ENCODE measurements at regions not wholly inside any gene's neighbourhood (a gene's known extent, or its start where the extent isn't known, plus 50 kb on each side); places are given as distances from the start of the nearest gene placed in this dataset.

DNA sequence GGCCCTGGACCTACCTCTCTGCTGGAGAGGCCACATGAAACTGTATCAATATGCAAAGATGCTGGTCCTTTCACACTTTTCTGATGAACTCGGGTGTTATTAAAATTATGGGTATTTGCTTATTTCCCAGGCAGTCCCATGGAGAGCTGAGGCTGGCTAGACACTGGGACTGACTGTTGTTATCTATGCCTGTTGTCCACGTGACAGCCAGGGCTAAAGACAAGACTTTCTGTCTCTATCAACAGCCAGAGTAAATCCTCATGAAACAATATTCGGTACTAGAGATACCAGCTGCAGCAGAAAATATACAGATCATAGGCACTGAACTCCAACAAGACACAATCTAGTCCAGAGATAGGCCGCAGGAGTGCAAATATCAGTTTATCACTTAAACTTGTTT, 236.4 kb downstream of the FOXA2 start:
- Histone ChIP-seq H3K9me3 (ENCODE audit: control insufficient read depth in 4 of 4, low read length in 3 of 4) (no peaks in the 10 kb centered on the region), H3K27me3 (ENCODE audit: control insufficient read depth in 4 of 4, insufficient read depth in 4 of 4, low read length in 3 of 4) (no peaks in the 10 kb centered on the region), H3K36me3 (ENCODE audit: control insufficient read depth in 4 of 4, insufficient read depth in 3 of 4, low read depth in 1 of 4, low read length in 3 of 4) (no peaks in the 10 kb centered on the region), H3K4me3 (ENCODE audit: low read depth in 1 of 3, low read length in 3 of 3) (no peak overlapping the region), H3K4me1 (ENCODE audit: control insufficient read depth in 4 of 4, insufficient read depth in 4 of 4, low read length in 3 of 4) (no peaks in the 10 kb centered on the region), H3K9ac (ENCODE audit: low read depth in 1 of 2, low read length in 2 of 2) (no peak overlapping the region), H3K27ac (ENCODE audit: low read depth in 1 of 2, low read length in 2 of 2) (no peak overlapping the region)
- no peak for TF ChIP-seq NR2F2 (IDR thresholded peaks at IDR 0.05)
- TF ChIP-seq SP1 (IDR thresholded peaks at IDR 0.05): no peak
- TF ChIP-seq HNF4A (conservative IDR thresholded peaks at IDR 0.05): no peak
- TF ChIP-seq EGR1 (IDR thresholded peaks at IDR 0.05; ENCODE audit: low read depth in 2 of 2): no peak
- no peak for TF ChIP-seq CTCF (IDR thresholded peaks at IDR 0.05; ENCODE audit: low read depth, low read length, missing input control)
- 70% methylated on average over 4 of the region's 4 CpGs for WGBS
- DNase-seq (ENCODE audit: low spot score): no peak

- Histone ChIP-seq H3K27ac (ENCODE audit: low read depth in 1 of 2, low read length in 2 of 2) (no peak overlapping the region), H3K9ac (ENCODE audit: low read depth in 1 of 2, low read length in 2 of 2) (no peak overlapping the region), H3K27me3 (ENCODE audit: control insufficient read depth in 4 of 4, insufficient read depth in 4 of 4, low read length in 3 of 4) (no peaks in the 10 kb centered on the region), H3K9me3 (ENCODE audit: control insufficient read depth in 4 of 4, low read length in 3 of 4) (no peaks in the 10 kb centered on the region), H3K36me3 (ENCODE audit: control insufficient read depth in 4 of 4, insufficient read depth in 3 of 4, low read depth in 1 of 4, low read length in 3 of 4) (no peaks in the 10 kb centered on the region), H3K4me1 (ENCODE audit: control insufficient read depth in 4 of 4, insufficient read depth in 4 of 4, low read length in 3 of 4) (no peaks in the 10 kb centered on the region), H3K4me3 (ENCODE audit: low read depth in 1 of 3, low read length in 3 of 3) (no peak overlapping the region)
- TF ChIP-seq FOXA2 (IDR thresholded peaks at IDR 0.05) (no peak), NR2F2 (IDR thresholded peaks at IDR 0.05) (no peak), SP1 (IDR thresholded peaks at IDR 0.05) (no peak), FOXA1 (IDR thresholded peaks at IDR 0.05) (no peak), MAX (IDR thresholded peaks at IDR 0.05) (no peak), RAD21 (IDR thresholded peaks at IDR 0.05) (no peak), YY1 (IDR thresholded peaks at IDR 0.05) (no peak), HNF4G (IDR thresholded peaks at IDR 0.05) (no peak), HNF4A (conservative IDR thresholded peaks at IDR 0.05) (no peak), EGR1 (IDR thresholded peaks at IDR 0.05; ENCODE audit: low read depth in 2 of 2) (no peak), TAF1 (conservative IDR thresholded peaks at IDR 0.05) (no peak), RXRA (IDR thresholded peaks at IDR 0.05) (no peak), GABPA (IDR thresholded peaks at IDR 0.05 in 1 of 2, conservative IDR thresholded peaks at IDR 0.05 in 1 of 2) (no peak)
- TF ChIP-seq, protein P1, sequence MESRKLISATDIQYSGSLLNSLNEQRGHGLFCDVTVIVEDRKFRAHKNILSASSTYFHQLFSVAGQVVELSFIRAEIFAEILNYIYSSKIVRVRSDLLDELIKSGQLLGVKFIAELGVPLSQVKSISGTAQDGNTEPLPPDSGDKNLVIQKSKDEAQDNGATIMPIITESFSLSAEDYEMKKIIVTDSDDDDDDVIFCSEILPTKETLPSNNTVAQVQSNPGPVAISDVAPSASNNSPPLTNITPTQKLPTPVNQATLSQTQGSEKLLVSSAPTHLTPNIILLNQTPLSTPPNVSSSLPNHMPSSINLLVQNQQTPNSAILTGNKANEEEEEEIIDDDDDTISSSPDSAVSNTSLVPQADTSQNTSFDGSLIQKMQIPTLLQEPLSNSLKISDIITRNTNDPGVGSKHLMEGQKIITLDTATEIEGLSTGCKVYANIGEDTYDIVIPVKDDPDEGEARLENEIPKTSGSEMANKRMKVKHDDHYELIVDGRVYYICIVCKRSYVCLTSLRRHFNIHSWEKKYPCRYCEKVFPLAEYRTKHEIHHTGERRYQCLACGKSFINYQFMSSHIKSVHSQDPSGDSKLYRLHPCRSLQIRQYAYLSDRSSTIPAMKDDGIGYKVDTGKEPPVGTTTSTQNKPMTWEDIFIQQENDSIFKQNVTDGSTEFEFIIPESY (IDR thresholded peaks at IDR 0.05): no peak
- no peak for DNase-seq (ENCODE audit: low spot score)
- WGBS: 29% methylated on average over 4 of the region's 4 CpGs
Observed at GRCh38 chr20:22346716-22347115, 237.7 kb downstream of the FOXA2 start.

DNA sequence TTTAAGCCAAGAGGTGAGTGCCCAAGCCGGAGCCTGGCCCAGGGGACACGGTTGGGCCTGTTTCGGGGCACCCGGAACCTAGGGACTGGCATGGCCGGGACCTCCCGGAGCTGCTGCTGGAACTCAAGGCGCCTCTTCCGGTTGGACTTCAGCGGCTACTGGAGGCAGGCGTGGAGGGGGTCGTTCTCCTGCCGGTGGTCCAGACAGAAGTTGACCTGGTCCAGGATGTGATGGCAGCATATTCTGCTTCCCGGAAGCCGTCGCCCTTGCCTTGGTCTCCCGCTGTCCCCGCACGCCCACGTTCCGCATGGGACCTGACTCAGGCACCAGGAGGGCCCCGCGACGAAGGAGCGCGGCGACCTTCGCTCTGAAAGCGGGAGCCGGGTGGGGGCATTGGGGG, 240.8 kb downstream of the FOXA2 start:
- no peak overlapping the region for H3K9ac ChIP-seq (ENCODE audit: low read depth in 1 of 2, low read length in 2 of 2)
- H3K4me3 ChIP-seq (ENCODE audit: low read depth in 1 of 3, low read length in 3 of 3): no peak overlapping the region
- no peaks in the 10 kb centered on the region for H3K27me3 ChIP-seq (ENCODE audit: control insufficient read depth in 4 of 4, insufficient read depth in 4 of 4, low read length in 3 of 4)
- no peaks in the 10 kb centered on the region for H3K9me3 ChIP-seq (ENCODE audit: control insufficient read depth in 4 of 4, low read length in 3 of 4)
- no peaks in the 10 kb centered on the region for H3K4me1 ChIP-seq (ENCODE audit: control insufficient read depth in 4 of 4, insufficient read depth in 4 of 4, low read length in 3 of 4)
- H3K36me3 ChIP-seq (ENCODE audit: control insufficient read depth in 4 of 4, insufficient read depth in 3 of 4, low read depth in 1 of 4, low read length in 3 of 4): no peaks in the 10 kb centered on the region
- H3K27ac ChIP-seq (ENCODE audit: low read depth in 1 of 2, low read length in 2 of 2): no peak overlapping the region
- WGBS: 97% methylated on average over 29 of the region's 29 CpGs
- DNase-seq (ENCODE audit: low spot score): no peak
- TF ChIP-seq FOXA2 (IDR thresholded peaks at IDR 0.05) (no peak), SP1 (IDR thresholded peaks at IDR 0.05) (no peak), NR2F2 (IDR thresholded peaks at IDR 0.05) (no peak), YY1 (IDR thresholded peaks at IDR 0.05) (no peak), REST (IDR thresholded peaks at IDR 0.05) (no peak), HNF4G (IDR thresholded peaks at IDR 0.05) (no peak), MAX (IDR thresholded peaks at IDR 0.05) (no peak)
- TF ChIP-seq, protein P1 (IDR thresholded peaks at IDR 0.05): no peak

Data from liver (tissue), 8 donors.